Ishikawa (cell line): ENCODE measurements at regions not wholly inside any gene's neighbourhood (a gene's known extent, or its start where the extent isn't known, plus 50 kb on each side); places are given as distances from the start of the nearest gene placed in this dataset.

Experiments used
- CEBPB ChIP-seq: IDR thresholded peaks from 2 replicates; pipeline ENCODE4 v1.6.1; 2012
- CREB1 ChIP-seq: IDR thresholded peaks from 2 replicates; pipeline ENCODE4 v1.6.1; 2012; ENCODE audit warnings: low read depth
- EGR1 ChIP-seq: IDR thresholded peaks from 2 replicates; pipeline ENCODE4 v1.6.1; 2012
- EP300 ChIP-seq: IDR thresholded peaks from 2 replicates; pipeline ENCODE4 v1.6.1; 2012; ENCODE audit warnings: borderline replicate concordance
- MAX ChIP-seq: IDR thresholded peaks from 2 replicates; pipeline ENCODE4 v1.6.1; 2012
- RAD21 ChIP-seq: IDR thresholded peaks from 2 replicates; pipeline ENCODE4 v1.6.1; 2012; ENCODE audit warnings: low read depth
- REST ChIP-seq: IDR thresholded peaks from 2 replicates; pipeline ENCODE4 v1.6.1; 2012; ENCODE audit warnings: low read depth, mild to moderate bottlenecking
- TAF1 ChIP-seq: IDR thresholded peaks from 2 replicates; pipeline ENCODE4 v1.6.1; 2012; ENCODE audit warnings: low read depth, mild to moderate bottlenecking
- USF1 ChIP-seq: IDR thresholded peaks from 2 replicates; pipeline ENCODE4 v1.6.1; 2012
- YY1 ChIP-seq: IDR thresholded peaks from 2 replicates; pipeline ENCODE4 v1.6.1; 2012; ENCODE audit warnings: low read depth
- ZBTB7A ChIP-seq: IDR thresholded peaks from 2 replicates; pipeline ENCODE4 v1.6.1; 2012; ENCODE audit warnings: low read depth

GRCh38 chr18:40380686-40381439 lies 1574.2 kb upstream of the PIK3C3 start:
- TF ChIP-seq MAX (no peak), RAD21 (no peak), YY1 (no peak), TAF1 (no peak), EGR1 (no peak), CREB1 (no peak), REST (no peak), CEBPB (no peak), ZBTB7A (no peak), EP300 (no peak), USF1 (no peak)
